Suppressor macrophage treated with lipopolysaccharide for 4 hours (primary cell): ENCODE measurements at regions not wholly inside any gene's neighbourhood (a gene's known extent, or its start where the extent isn't known, plus 50 kb on each side); places are given as distances from the start of the nearest gene placed in this dataset.
"Not testable (repeated sequence)": the region's sequence is repeated elsewhere in the genome, so short reads cannot be mapped to it uniquely, and the experiment has no call there.

ENCODE experiments used
- DNase-seq: peaks from one replicate; pipeline ENCODE4 v3.0.0-alpha.2; 2020

GRCh38 chr7:112981966-112982365, 104.7 kb downstream of the GPR85 start:
- no peak for DNase-seq

- DNase-seq, result not testable (repeated sequence)
Measured at GRCh38 chr7:112979055-112979454, 107.6 kb downstream of the GPR85 start.

GRCh38 chr7:112977244-112977955, 109.2 kb downstream of the GPR85 start:
- DNase-seq, result not testable (repeated sequence)

GRCh38 chr7:112970771-112971170, 115.9 kb downstream of the GPR85 start:
- no peak for DNase-seq

DNA sequence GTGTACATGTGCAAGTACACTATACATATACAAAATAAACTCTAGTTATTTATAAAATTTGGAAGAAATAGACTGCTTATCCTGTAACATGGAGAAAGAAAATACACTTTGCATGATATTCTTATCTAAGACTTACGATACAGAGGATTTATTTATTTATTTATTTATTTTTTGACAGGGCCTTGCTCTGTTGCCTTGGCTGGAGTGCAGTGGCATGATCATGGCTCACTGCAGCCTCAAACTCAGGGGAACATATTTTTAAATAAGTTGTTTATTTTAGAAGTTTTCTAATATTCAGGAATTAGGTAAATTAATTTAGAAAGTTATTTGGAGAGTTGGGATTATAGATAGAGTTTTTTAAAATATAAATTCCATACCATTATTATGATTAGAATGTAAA, 116.7 kb downstream of the GPR85 start:
- no peak for DNase-seq

DNA sequence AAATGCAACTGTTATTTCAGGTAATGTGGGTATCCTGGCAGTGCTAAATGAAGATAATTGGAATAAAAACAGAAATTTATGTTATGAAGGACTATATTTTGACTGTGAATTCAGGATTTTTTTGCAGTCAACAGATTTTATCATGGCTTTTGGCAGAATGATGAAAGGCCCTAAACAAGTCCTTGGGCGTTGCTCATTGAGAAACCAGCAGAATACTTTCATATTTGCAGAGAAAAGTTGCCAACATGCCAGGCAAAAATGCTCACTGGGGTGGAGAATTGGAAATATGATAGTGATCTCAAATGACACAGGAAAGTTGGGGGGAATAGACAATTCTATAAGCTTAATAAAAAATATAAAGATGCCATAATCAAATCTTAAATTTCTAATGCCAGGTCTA, 121.1 kb downstream of the GPR85 start:
- DNase-seq, result no peak

GRCh38 chr7:112963634-112964033, 123.0 kb downstream of the GPR85 start:
- no peak for DNase-seq

DNA sequence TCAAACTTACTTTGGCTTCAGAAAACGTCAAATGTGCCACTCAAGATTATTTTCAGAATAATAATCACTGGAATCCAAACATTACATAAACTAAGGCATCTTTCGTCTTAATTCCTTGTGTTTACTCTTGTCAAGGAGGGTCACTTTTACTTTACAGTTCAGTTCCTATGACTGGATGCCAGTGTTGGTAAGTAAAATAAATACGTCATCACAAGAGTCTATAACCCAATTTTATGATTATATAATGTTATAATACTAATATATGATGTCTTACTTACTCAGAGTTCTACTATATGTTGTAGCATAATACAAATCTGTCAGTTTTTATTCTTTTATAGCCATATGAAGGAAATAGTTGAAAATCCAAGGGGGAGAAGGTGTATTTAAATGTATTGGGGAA, 123.8 kb downstream of the GPR85 start:
- DNase-seq, result no peak

- DNase-seq, result peak; percentile 80
Measured at GRCh38 chr7:112959276-112959675, 127.4 kb downstream of the GPR85 start.

DNA sequence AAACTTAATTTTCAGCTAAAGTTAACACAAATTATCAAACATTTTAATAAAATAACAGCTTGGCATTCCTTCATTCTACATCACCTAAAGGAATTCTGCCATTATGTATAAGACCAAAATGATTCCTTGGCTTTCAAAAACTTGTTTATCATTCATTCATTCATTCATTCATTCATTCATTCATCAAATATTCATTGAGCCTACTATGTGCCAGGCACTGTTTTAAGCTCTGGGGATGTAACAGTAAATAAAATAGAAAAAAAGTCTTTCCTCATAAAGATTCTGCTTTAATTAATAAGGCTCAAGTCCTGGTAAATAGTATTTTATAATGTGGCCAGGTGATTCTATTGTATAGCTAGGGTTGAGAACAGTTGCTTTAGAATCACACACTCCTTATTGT, 127.9 kb downstream of the GPR85 start:
- DNase-seq, result no peak

GRCh38 chr7:112957901-112958300, 128.7 kb downstream of the GPR85 start:
- no peak for DNase-seq

DNA sequence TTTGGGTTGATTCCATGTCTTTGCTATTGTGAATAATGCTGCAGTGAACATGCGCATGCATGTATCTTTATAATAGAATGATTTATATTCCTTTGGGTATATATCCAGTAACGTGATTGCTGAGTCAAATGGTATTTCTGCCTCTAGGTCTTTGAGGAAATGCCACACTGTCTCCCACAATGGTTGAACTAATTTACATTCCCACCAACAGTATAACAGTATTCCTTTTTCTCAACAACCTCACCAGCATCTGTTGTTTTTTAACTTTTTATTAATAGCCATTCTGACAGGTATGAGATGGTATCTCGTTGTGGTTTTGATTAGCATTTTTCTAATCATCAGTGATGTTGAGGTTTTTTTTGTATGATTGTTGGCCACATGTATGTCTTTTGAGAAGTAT, 133.6 kb downstream of the GPR85 start:
- DNase-seq, result not testable (repeated sequence)

GRCh38 chr7:112951070-112951469, 135.6 kb downstream of the GPR85 start:
- DNase-seq, result no peak

- DNase-seq, result not testable (repeated sequence)
Measured at GRCh38 chr7:112949682-112950081, 136.9 kb downstream of the GPR85 start.

DNA sequence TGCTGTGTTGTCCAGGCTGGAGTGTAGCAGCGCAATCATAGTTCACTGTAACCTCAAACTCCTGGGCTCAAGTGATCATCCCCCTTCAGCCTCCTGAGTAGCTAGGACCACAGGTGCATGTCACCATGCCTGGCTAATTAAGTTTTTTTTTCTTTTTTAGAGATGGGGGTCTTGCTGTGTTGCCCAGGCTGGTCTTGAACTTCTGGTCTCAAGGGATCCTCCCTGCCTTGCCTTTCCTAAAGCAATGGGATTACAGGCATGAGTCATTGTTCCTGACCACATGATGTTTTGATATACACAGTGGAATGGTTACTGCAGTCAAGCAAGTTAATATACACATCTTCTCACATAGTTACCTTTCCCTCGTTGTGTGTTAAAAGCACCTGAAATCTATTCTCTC, 140.3 kb downstream of the GPR85 start:
- DNase-seq, result no peak

GRCh38 chr7:112945046-112945445, 141.6 kb downstream of the GPR85 start:
- DNase-seq, result no peak

- no peak for DNase-seq
Measured at GRCh38 chr7:112942981-112943380, 143.6 kb downstream of the GPR85 start.

DNA sequence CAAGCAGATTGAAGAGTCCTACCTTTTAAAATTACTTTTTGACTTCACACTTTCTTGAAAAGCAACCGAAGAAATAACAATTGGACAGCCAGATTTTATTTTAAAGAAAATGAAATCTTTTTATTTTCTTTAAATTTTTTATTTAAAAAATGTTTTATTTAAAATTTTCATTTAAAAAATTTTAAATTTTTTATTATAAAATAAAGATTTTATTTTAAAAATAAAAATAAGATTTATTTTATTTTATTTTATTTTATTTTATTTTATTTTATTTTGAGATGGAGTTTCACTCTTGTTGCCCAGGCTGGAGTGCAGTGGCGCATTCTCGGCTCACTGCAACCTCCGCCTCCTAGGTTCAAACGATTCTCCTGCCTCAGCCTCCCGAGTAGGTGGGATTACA, 144.5 kb downstream of the GPR85 start:
- DNase-seq, result not testable (repeated sequence)

GRCh38 chr7:112940314-112940732, 146.3 kb downstream of the GPR85 start:
- DNase-seq, result no peak

GRCh38 chr7:112939574-112940313, 146.9 kb downstream of the GPR85 start:
- peak; percentile 99 for DNase-seq

- peak; percentile 40 for DNase-seq
Measured at GRCh38 chr7:112938863-112939573, 147.6 kb downstream of the GPR85 start.

DNA sequence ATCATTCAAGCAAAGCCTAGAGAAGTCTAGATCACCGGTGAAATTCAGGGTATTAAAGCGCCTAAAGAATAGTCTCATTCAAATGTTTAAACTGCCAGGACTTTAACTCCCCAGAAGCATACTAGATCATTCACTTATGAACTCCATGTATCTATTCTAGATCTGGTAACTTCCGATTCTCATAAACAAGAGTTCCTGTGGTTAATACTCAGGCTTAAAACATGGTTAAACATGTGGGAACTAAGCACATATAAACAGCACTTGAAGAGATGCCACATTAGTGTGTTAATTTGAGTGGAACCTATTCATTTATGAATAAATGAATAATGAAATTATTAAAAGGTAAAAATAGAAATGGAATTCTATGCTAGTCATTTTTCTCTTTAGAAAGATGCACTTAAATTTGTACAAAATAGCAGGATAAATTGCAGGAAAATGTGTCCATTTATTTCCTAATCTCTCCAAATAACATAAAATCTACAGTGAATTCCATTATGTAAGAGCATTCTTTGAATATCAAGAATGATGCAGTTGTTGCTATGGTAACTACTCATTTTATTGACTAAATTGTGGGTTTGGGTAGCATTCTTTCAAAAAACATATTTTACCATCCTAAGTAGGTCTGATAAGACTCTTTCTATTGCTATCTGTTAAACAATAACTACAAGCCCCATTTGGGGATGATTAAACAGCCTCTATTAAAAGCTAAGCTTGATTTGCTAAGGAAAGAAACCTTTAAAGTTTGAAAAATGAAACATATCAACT, 147.6 kb upstream of the TMEM168 start:
- no peak for DNase-seq

- no peak for DNase-seq
Measured at GRCh38 chr7:112933598-112933997, 143.4 kb upstream of the TMEM168 start.
